Peyer's patch (tissue), 4 donors: ENCODE measurements at regions not wholly inside any gene's neighbourhood (a gene's known extent, or its start where the extent isn't known, plus 50 kb on each side); places are given as distances from the start of the nearest gene placed in this dataset.

Experiments
- DNase-seq, 3 donors: peaks; one replicate each; pipeline ENCODE4 v3.0.0-alpha.2; 2017 to 2019
- H3K27ac ChIP-seq, 4 donors: fragments of 200-600 bp; sonication (generic); one replicate each; pipeline ENCODE4 v1.5.1; 2016 to 2019
- H3K27me3 ChIP-seq, 2 donors: fragments of 200-600 bp; sonication (generic); one replicate each; pipeline ENCODE4 v1.5.1; 2019
- H3K36me3 ChIP-seq, 3 donors: fragments of 200-600 bp; sonication (generic); one replicate each; pipeline ENCODE4 v1.5.1; 2016 to 2019
- H3K4me1 ChIP-seq, 4 donors: fragments of 200-600 bp; sonication (generic); one replicate each; pipeline ENCODE4 v1.5.1; 2016 to 2019
- H3K4me3 ChIP-seq, 4 donors: fragments of 200-600 bp; sonication (generic); 1 replicate in 3 of 4; 2 replicates in 1 of 4; pipeline ENCODE4 v1.5.1; 2016 to 2019; ENCODE audit warnings: mild to moderate bottlenecking in 1 of 4
- H3K9me3 ChIP-seq, 4 donors: fragments of 200-600 bp; sonication (generic); one replicate each; pipeline ENCODE4 v1.5.1; 2016 to 2019; ENCODE audit warnings: mild to moderate bottlenecking in 1 of 4
- CTCF ChIP-seq, 6 experiments: fragments of 450-650 bp in 4 of 6; fragments of 200-600 bp in 2 of 6; sonication (generic) in 1 of 6; IDR thresholded peaks; one replicate each; pipeline ENCODE4 v1.5.1; 2017 to 2019; ENCODE audit warnings: antibody characterized with exemption in 6 of 6, mild to moderate bottlenecking in 3 of 6, moderate library complexity in 1 of 6
- POLR2A ChIP-seq, 2 donors: fragments of 450-650 bp; IDR thresholded peaks; one replicate each; pipeline ENCODE4 v1.5.1; 2017; ENCODE audit warnings: antibody characterized with exemption in 2 of 2, mild to moderate bottlenecking in 2 of 2, moderate library complexity in 2 of 2

DNA sequence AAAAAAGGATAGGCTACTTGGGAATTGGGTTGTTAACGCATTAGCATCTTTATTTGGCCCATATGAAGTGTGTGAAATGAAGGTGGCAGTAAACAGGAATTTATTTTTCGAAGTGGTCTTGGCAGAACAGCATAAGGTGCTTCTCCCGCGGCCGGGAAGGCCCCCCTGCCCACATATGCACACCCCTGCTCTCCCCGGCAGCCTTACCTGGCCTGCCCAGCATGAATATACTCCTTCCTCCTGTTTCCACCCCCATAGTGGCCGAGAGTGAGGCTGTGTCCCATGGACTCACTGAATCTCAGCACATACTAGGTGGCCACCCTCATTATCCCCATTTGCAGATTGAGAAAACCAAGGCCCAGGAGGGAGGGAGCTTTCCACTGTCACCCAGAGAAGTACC, 54.0 kb upstream of the OLFM1 start:
- Histone ChIP-seq H3K4me3 (no peak overlapping the region), H3K27ac (no peak overlapping the region), H3K36me3 (no peaks in the 10 kb centered on the region), H3K4me1 (no peaks in the 10 kb centered on the region), H3K9me3 (no peaks in the 10 kb centered on the region), H3K27me3 (no peaks in the 10 kb centered on the region)
- peak in 1 of 3 donors; percentile 33 for DNase-seq
- TF ChIP-seq CTCF (IDR thresholded peaks at IDR 0.05), result no peak
- no peak for TF ChIP-seq POLR2A (IDR thresholded peaks at IDR 0.05)

DNA sequence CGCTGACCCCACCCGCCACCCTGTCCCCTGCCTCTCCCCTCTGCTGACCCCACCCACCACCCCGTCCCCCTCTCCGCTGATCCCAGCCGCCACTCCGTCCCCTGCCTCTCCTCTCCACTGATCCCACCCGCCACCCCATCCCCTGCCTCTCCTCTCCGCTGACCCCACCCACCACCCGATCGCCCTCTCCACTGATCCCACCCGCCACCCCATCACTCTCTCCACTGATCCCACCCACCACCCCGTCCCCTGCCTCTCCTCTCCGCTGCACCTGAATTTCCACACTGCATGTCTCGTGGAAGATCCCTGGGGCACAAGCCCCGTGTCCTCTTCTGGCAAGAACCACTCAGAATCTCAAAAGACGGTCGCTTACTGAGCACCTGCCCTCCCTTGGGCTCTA, 53.4 kb upstream of the OLFM1 start:
- Histone ChIP-seq H3K9me3 (no peaks in the 10 kb centered on the region), H3K27ac (no peak overlapping the region), H3K27me3 (no peaks in the 10 kb centered on the region), H3K36me3 (no peaks in the 10 kb centered on the region), H3K4me3 (no peak overlapping the region), H3K4me1 (no peaks in the 10 kb centered on the region)
- TF ChIP-seq POLR2A (IDR thresholded peaks at IDR 0.05), result no peak
- no peak for TF ChIP-seq CTCF (IDR thresholded peaks at IDR 0.05)
- DNase-seq, result peak in 1 of 3 donors; percentile 26

- no peaks in the 10 kb centered on the region for H3K4me1 ChIP-seq
- no peaks in the 10 kb centered on the region for H3K27me3 ChIP-seq
- no peaks in the 10 kb centered on the region for H3K36me3 ChIP-seq
- H3K4me3 ChIP-seq, result no peak overlapping the region
- DNase-seq, result peak in 2 of 3 donors; percentile 12 to 23
- TF ChIP-seq CTCF (IDR thresholded peaks at IDR 0.05) (no peak), POLR2A (IDR thresholded peaks at IDR 0.05) (no peak)
- no peak overlapping the region for H3K27ac ChIP-seq
- no peaks in the 10 kb centered on the region for H3K9me3 ChIP-seq
Measured at GRCh38 chr9:135035781-135036760, 51.4 kb upstream of the OLFM1 start.

DNA sequence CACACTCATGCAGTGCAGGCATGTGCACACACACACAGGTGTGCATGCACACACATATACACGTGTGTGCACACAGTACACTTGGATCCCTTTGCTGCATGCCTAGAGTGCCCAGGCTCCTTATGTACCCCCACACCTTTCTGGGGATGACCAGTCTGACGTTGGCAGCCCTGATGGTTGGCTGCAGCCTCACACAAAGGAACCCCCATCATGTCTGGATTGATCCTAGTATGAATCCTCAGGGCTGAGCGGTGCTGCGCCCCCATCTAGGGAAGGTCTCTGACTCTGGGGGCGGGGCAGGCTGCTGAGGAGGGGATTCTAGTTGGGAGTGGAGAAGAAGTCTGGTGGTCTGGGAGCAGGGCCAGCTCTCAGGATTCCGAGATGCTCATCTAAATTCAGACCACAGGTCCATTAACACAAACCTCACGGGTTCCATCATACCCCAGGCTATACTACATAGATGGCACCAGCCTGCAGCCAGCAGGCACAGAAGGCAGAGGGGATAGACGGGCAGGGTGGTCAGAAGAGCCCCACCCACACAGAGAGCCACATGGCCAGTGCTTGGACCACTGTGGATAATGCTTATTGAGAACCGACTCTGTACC, 50.5 kb upstream of the OLFM1 start:
- H3K9me3 ChIP-seq, result no peaks in the 10 kb centered on the region
- no peak overlapping the region for H3K27ac ChIP-seq
- no peaks in the 10 kb centered on the region for H3K4me1 ChIP-seq
- no peak overlapping the region for H3K4me3 ChIP-seq
- H3K36me3 ChIP-seq, result no peaks in the 10 kb centered on the region
- no peaks in the 10 kb centered on the region for H3K27me3 ChIP-seq
- DNase-seq, result peak in 2 of 3 donors; percentile 19 to 23
- TF ChIP-seq CTCF (IDR thresholded peaks at IDR 0.05), result no peak
- no peak for TF ChIP-seq POLR2A (IDR thresholded peaks at IDR 0.05)

GRCh38 chr9:135037521-135038250, 49.8 kb upstream of the OLFM1 start:
- TF ChIP-seq CTCF (IDR thresholded peaks at IDR 0.05) (no peak), POLR2A (IDR thresholded peaks at IDR 0.05) (no peak)
- peak in 2 of 3 donors; percentile 18 to 19 for DNase-seq
- H3K36me3 ChIP-seq, result no peaks in the 10 kb centered on the region
- H3K27ac ChIP-seq, result no peak overlapping the region
- no peak overlapping the region for H3K4me3 ChIP-seq
- H3K4me1 ChIP-seq, result no peaks in the 10 kb centered on the region
- H3K9me3 ChIP-seq, result no peaks in the 10 kb centered on the region
- no peaks in the 10 kb centered on the region for H3K27me3 ChIP-seq
